IMR-90 (cell line): ENCODE measurements at regions not wholly inside any gene's neighbourhood (a gene's known extent, or its start where the extent isn't known, plus 50 kb on each side); places are given as distances from the start of the nearest gene placed in this dataset.

Source experiments
- ATAC-seq: fragments of 200-7000 bp; cut with Tn5 transposase; 2 replicates; pipeline ENCODE4 v1.9.1; 2020; ENCODE audit warnings: low read depth, mild to moderate bottlenecking, moderate library complexity
- BruUV-seq: library from RNA; stranded (reverse); fragments of 400-500 nt; replicated peaks from 2 replicates; lab custom pipeline; 2021; lab: Mats Ljungman, UMichigan
- CTCF ChIA-PET: fragments of 300-600 bp; formaldehyde crosslinking; extraction: SDS; loops from one replicate; lab custom pipeline; 2021; ENCODE audit warnings: antibody characterized with exemption; lab: Yijun Ruan, JAX
- POLR2A ChIA-PET: fragments of 300-600 bp; sonication (Branson Sonifier 250); formaldehyde crosslinking; loops from one replicate; lab custom pipeline; 2022; ENCODE audit warnings: antibody characterized with exemption; ENCODE audit not compliant: unreplicated experiment; lab: Charles Lee
- DNase-seq: peaks from one replicate; pipeline ENCODE4 v3.0.0; 2013
- H2AFZ ChIP-seq: replicated peaks from 2 replicates; pipeline ENCODE3; 2013; ENCODE audit warnings: low read length, mild to moderate bottlenecking; ENCODE audit not compliant: poor library complexity
- H2AK5ac ChIP-seq: 2 replicates; pipeline ENCODE4 v1.6.1; 2013; ENCODE audit warnings: low read depth, low read length, inconsistent platforms
- H2AK9ac ChIP-seq: replicated peaks from 2 replicates; pipeline ENCODE3; 2013; ENCODE audit warnings: mild to moderate bottlenecking, low read depth, low read length, moderate library complexity; ENCODE audit not compliant: poor library complexity
- H2BK120ac ChIP-seq: 2 replicates; pipeline ENCODE4 v1.6.1; 2013; ENCODE audit warnings: low read depth, low read length, inconsistent platforms
- H2BK15ac ChIP-seq: 3 replicates; pipeline ENCODE4 v1.6.1; 2013; ENCODE audit warnings: low read depth, low read length, inconsistent platforms
- H2BK20ac ChIP-seq: 2 replicates; pipeline ENCODE4 v1.6.1; 2013; ENCODE audit warnings: low read depth, mild to moderate bottlenecking, inconsistent platforms, low read length, moderate library complexity
- H2BK5ac ChIP-seq: 2 replicates; pipeline ENCODE4 v1.6.1; 2013; ENCODE audit warnings: mild to moderate bottlenecking, low read depth, low read length, inconsistent platforms; ENCODE audit not compliant: poor library complexity, severe bottlenecking
- H3K14ac ChIP-seq: replicated peaks from 2 replicates; pipeline ENCODE4 v1.6.1; 2013; ENCODE audit warnings: low read depth, low read length, inconsistent platforms
- H3K18ac ChIP-seq: 2 replicates; pipeline ENCODE4 v1.6.1; 2013; ENCODE audit warnings: low read depth, low read length, control low read depth
- H3K23ac ChIP-seq: 2 replicates; pipeline ENCODE4 v1.6.1; 2013; ENCODE audit warnings: low read depth, low read length, inconsistent platforms
- H3K27ac ChIP-seq: 2 replicates; pipeline ENCODE4 v1.5.1; 2013; ENCODE audit warnings: mild to moderate bottlenecking, control low read depth, low read length; ENCODE audit not compliant: insufficient read depth
- H3K27me3 ChIP-seq: 2 replicates; pipeline ENCODE4 v1.6.1; 2013; ENCODE audit warnings: low read length; ENCODE audit not compliant: control insufficient read depth, insufficient read depth
- H3K36me3 ChIP-seq: 2 replicates; pipeline ENCODE4 v1.6.1; 2013; ENCODE audit warnings: low read length, mixed read lengths; ENCODE audit not compliant: control insufficient read depth, insufficient read depth
- H3K4ac ChIP-seq: 2 replicates; pipeline ENCODE4 v1.6.1; 2013; ENCODE audit warnings: low read depth, low read length, inconsistent platforms
- H3K4me1 ChIP-seq: 2 replicates; pipeline ENCODE4 v1.6.1; 2013; ENCODE audit warnings: low read length, mixed read lengths; ENCODE audit not compliant: control insufficient read depth, insufficient read depth
- H3K4me2 ChIP-seq: 2 replicates; pipeline ENCODE4 v1.6.1; 2013; ENCODE audit warnings: low read depth, mild to moderate bottlenecking, control low read depth, low read length, moderate library complexity
- H3K4me3 ChIP-seq: 2 replicates; pipeline ENCODE4 v1.5.1; 2013; ENCODE audit warnings: low read depth, mild to moderate bottlenecking, control low read depth, low read length, moderate library complexity; ENCODE audit not compliant: insufficient read depth
- H3K56ac ChIP-seq: 2 replicates; pipeline ENCODE4 v1.6.1; 2013; ENCODE audit warnings: low read length, inconsistent platforms; ENCODE audit not compliant: insufficient read depth; ENCODE audit errors: extremely low read depth
- H3K79me1 ChIP-seq, 2 experiments: 2 replicates each; pipeline ENCODE4 v1.6.1; 2013; ENCODE audit warnings: low read length in 2 of 2, inconsistent platforms in 1 of 2, low read depth in 1 of 2
- H3K9ac ChIP-seq: 2 replicates; pipeline ENCODE4 v1.6.1; 2013; ENCODE audit warnings: low read depth, low read length, control low read depth
- H3K9me1 ChIP-seq: 2 replicates; pipeline ENCODE4 v1.6.1; 2013; ENCODE audit warnings: low read length, inconsistent platforms; ENCODE audit not compliant: insufficient read depth
- H3K9me3 ChIP-seq: 2 replicates; pipeline ENCODE4 v1.6.1; 2013; ENCODE audit warnings: low read length; ENCODE audit not compliant: control insufficient read depth, insufficient read depth
- H4K20me1 ChIP-seq: 2 replicates; pipeline ENCODE4 v1.6.1; 2013; ENCODE audit warnings: low read length, inconsistent platforms; ENCODE audit not compliant: insufficient read depth
- H4K5ac ChIP-seq: 2 replicates; pipeline ENCODE4 v1.6.1; 2013; ENCODE audit warnings: mild to moderate bottlenecking, low read depth, low read length, control low read depth
- H4K8ac ChIP-seq, 2 experiments: 2 replicates each; pipeline ENCODE4 v1.6.1; 2013; ENCODE audit warnings: low read depth in 2 of 2, low read length in 2 of 2, control low read depth in 1 of 2, inconsistent platforms in 1 of 2
- H4K91ac ChIP-seq: 2 replicates; pipeline ENCODE4 v1.6.1; 2013; ENCODE audit warnings: low read depth, low read length, inconsistent platforms; ENCODE audit not compliant: insufficient read depth
- BHLHE40 ChIP-seq: fragments of 150-350 bp; IDR thresholded peaks from 2 replicates; pipeline ENCODE4 v1.6.1; 2016; ENCODE audit warnings: mild to moderate bottlenecking, low read depth, low read length
- CEBPB ChIP-seq: IDR thresholded peaks from 2 replicates; pipeline ENCODE4 v1.6.1; 2012; ENCODE audit warnings: low read depth, low read length, improper control_type of control experiment
- CHD1 ChIP-seq: IDR thresholded peaks from 2 replicates; pipeline ENCODE4 v1.6.1; 2012; ENCODE audit warnings: low read depth, low read length, improper control_type of control experiment
- MAFK ChIP-seq: IDR thresholded peaks from 2 replicates; pipeline ENCODE4 v1.6.1; 2012; ENCODE audit warnings: low read depth, low read length, improper control_type of control experiment
- MAZ ChIP-seq: IDR thresholded peaks from 2 replicates; pipeline ENCODE4 v1.6.1; 2012; ENCODE audit warnings: low read depth, mild to moderate bottlenecking, low read length, improper control_type of control experiment, moderate library complexity, borderline replicate concordance
- POLR2A ChIP-seq: IDR thresholded peaks from 2 replicates; pipeline ENCODE4 v1.6.1; 2012; ENCODE audit warnings: mild to moderate bottlenecking, low read depth, low read length
- SMC3 ChIP-seq: fragments of 150-350 bp; IDR thresholded peaks from 2 replicates; pipeline ENCODE4 v1.6.1; 2016; ENCODE audit warnings: low read depth, mild to moderate bottlenecking, antibody characterized with exemption, low read length, moderate library complexity
- USF2 ChIP-seq: fragments of 150-350 bp; IDR thresholded peaks from 2 replicates; pipeline ENCODE4 v1.6.1; 2017; ENCODE audit warnings: mild to moderate bottlenecking, antibody characterized with exemption, low read length, low read depth
- WGBS, 2 experiments: methylation state at CpG; one replicate each; pipeline versions ENCODE4 v1.1.5 to v1.1.7; 2013; ENCODE audit warnings: missing lambda C conversion rate in 2 of 2; ENCODE audit not compliant: insufficient read length in 1 of 2; ENCODE audit errors: extremely low coverage in 2 of 2; 5-methylcytosine and 5-hydroxymethylcytosine counted together
- dilution Hi-C: fragments of 300-500 bp; cut with HindIII; formaldehyde crosslinking; loops from one replicate; pipeline ENCODE4 v1.14.3; 2018; ENCODE audit warnings: low sequenced_read_pairs; ENCODE audit not compliant: unreplicated experiment
- in situ Hi-C: fragments of 300-500 bp; cut with MboI; formaldehyde crosslinking; loops from 3 replicates; pipeline ENCODE4 v1.14.3; 2019; ENCODE audit warnings: low sequenced_read_pairs, inconsistent platforms, mixed read lengths
- intact Hi-C: fragments of 100-400 bp; cut with micrococcal nuclease; formaldehyde crosslinking; loops from 2 replicates; pipeline ENCODE4 v1.10.0; 2022
- TF ChIP-seq, protein P1 (sequence below): fragments of 150-350 bp; IDR thresholded peaks from 2 replicates; pipeline ENCODE4 v1.6.1; 2016; ENCODE audit warnings: low read depth, mild to moderate bottlenecking, low read length, moderate library complexity, borderline replicate concordance
- TF ChIP-seq, protein P2 (sequence below): conservative IDR thresholded peaks from 2 replicates; pipeline ENCODE4 v1.5.1; 2012; ENCODE audit warnings: mild to moderate bottlenecking, low read depth, low read length, improper control_type of control experiment

GRCh38 chr12:105469701-105470100 lies 139.2 kb downstream of the C12orf75 start:
- no peak overlapping the region for H4K5ac ChIP-seq
- no peak overlapping the region for H3K23ac ChIP-seq
- H3K4me3 ChIP-seq: no peak overlapping the region
- H2AK5ac ChIP-seq: no peak overlapping the region
- H3K4me2 ChIP-seq: no peak overlapping the region
- H2AFZ ChIP-seq: no peak overlapping the region
- no peaks in the 10 kb centered on the region for H3K9me3 ChIP-seq
- H3K4ac ChIP-seq: no peak overlapping the region
- H3K79me1 ChIP-seq: no peaks in the 10 kb centered on the region
- ATAC-seq: no peak
- TF ChIP-seq BHLHE40 (no peak), MAZ (no peak), CEBPB (no peak), CHD1 (no peak), USF2 (no peak), SMC3 (no peak), MAFK (no peak), POLR2A (no peak)
- TF ChIP-seq, protein P1, sequence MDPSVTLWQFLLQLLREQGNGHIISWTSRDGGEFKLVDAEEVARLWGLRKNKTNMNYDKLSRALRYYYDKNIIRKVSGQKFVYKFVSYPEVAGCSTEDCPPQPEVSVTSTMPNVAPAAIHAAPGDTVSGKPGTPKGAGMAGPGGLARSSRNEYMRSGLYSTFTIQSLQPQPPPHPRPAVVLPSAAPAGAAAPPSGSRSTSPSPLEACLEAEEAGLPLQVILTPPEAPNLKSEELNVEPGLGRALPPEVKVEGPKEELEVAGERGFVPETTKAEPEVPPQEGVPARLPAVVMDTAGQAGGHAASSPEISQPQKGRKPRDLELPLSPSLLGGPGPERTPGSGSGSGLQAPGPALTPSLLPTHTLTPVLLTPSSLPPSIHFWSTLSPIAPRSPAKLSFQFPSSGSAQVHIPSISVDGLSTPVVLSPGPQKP: no peak
- TF ChIP-seq, protein P2, sequence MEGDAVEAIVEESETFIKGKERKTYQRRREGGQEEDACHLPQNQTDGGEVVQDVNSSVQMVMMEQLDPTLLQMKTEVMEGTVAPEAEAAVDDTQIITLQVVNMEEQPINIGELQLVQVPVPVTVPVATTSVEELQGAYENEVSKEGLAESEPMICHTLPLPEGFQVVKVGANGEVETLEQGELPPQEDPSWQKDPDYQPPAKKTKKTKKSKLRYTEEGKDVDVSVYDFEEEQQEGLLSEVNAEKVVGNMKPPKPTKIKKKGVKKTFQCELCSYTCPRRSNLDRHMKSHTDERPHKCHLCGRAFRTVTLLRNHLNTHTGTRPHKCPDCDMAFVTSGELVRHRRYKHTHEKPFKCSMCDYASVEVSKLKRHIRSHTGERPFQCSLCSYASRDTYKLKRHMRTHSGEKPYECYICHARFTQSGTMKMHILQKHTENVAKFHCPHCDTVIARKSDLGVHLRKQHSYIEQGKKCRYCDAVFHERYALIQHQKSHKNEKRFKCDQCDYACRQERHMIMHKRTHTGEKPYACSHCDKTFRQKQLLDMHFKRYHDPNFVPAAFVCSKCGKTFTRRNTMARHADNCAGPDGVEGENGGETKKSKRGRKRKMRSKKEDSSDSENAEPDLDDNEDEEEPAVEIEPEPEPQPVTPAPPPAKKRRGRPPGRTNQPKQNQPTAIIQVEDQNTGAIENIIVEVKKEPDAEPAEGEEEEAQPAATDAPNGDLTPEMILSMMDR: no peak
- no peaks in the 10 kb centered on the region for H3K4me1 ChIP-seq
- ChIA-PET POLR2A (no interaction called here), CTCF (interaction anchor here (0.7 to 1.4 kb wide), 3 partner anchors 10 to 16 kb away, joined by 3 to 4 read pairs (median 3); no protein-coding TSS in a partner anchor)
- no peak overlapping the region for H4K8ac ChIP-seq
- intact Hi-C loops (no loop called here), in situ Hi-C loops (no loop called here), dilution Hi-C loops (no loop called here)
- BruUV-seq: no TSS peak
- no peak overlapping the region for H3K9ac ChIP-seq
- H2AK9ac ChIP-seq: no peak overlapping the region
- no peak overlapping the region for H3K14ac ChIP-seq
- WGBS, 2 experiments: no CpG with 5 or more reads among the region's 5 CpGs
- H2BK20ac ChIP-seq: no peak overlapping the region
- no peak overlapping the region for H2BK5ac ChIP-seq
- no peak overlapping the region for H2BK120ac ChIP-seq
- no peak overlapping the region for H3K27ac ChIP-seq
- no peak overlapping the region for H4K91ac ChIP-seq
- H3K9me1 ChIP-seq: no peaks in the 10 kb centered on the region; the same call in 1 of the 2 replicates
- peaks cover 7% of the 10 kb centered on the region for H3K27me3 ChIP-seq
- H2BK15ac ChIP-seq: no peak overlapping the region
- H3K18ac ChIP-seq: no peak overlapping the region
- H4K20me1 ChIP-seq: no peaks in the 10 kb centered on the region
- H3K36me3 ChIP-seq: no peaks in the 10 kb centered on the region
- H3K56ac ChIP-seq: no peak overlapping the region
- no peak for DNase-seq
